ENCODE measurements at regions not wholly inside any gene's neighbourhood (a gene's known extent, or its start where the extent isn't known, plus 50 kb on each side); places are given as distances from the start of the nearest gene placed in this dataset.

GRCh38 chr10:58094985-58095718, 172.5 kb downstream of the IPMK start:
- Histone ChIP-seq H3K36me3 (no peaks in the 10 kb centered on the region), H3K4me1 (no peaks in the 10 kb centered on the region)
- TF ChIP-seq CTCF (IDR thresholded peaks at IDR 0.05; ENCODE audit: borderline replicate concordance) = no peak

DNA sequence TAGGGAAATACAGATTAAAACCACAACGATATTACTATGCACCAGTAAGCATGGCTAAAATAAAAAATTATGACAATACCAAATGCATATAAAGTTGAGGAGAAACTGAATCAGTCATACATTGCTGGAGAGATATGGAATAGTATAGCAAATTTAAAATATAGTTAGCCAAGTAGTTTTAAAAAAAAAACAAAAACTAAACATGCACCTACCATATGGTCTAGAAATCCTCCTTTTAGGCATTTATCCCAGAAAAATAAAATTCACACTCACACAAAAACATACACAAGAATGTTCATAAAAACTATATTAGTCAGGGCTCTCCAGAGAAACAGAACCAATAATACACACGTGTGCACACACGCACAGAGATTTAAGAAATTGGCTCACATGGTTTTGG, 175.8 kb downstream of the IPMK start:
- H3K36me3 ChIP-seq = no peaks in the 10 kb centered on the region
- no peak overlapping the region for H3K4me3 ChIP-seq
- H3K27me3 ChIP-seq (ENCODE audit: low read depth) = no peaks in the 10 kb centered on the region
- no peaks in the 10 kb centered on the region for H3K9me3 ChIP-seq (replicated peaks)
- TF ChIP-seq CTCF (IDR thresholded peaks at IDR 0.05; ENCODE audit: borderline replicate concordance) = no peak
- intact Hi-C loops (cut with micrococcal nuclease) = no loop called here
- no peak overlapping the region for H3K27ac ChIP-seq (replicated peaks)
- DNase-seq = no peak
- H3K4me1 ChIP-seq = no peaks in the 10 kb centered on the region

More at GRCh38 chr10:58094985-58095718, 172.5 kb downstream of the IPMK start:
- no peak for DNase-seq
- intact Hi-C loops (cut with micrococcal nuclease) = no loop called here
- H3K9me3 ChIP-seq (replicated peaks) = no peaks in the 10 kb centered on the region
- no peak overlapping the region for H3K27ac ChIP-seq (replicated peaks)
- H3K27me3 ChIP-seq (ENCODE audit: low read depth) = no peaks in the 10 kb centered on the region
- H3K4me3 ChIP-seq = no peak overlapping the region

GRCh38 chr10:58089739-58090138, 178.0 kb downstream of the IPMK start:
- intact Hi-C loops (cut with micrococcal nuclease) = no loop called here
- H3K4me1 ChIP-seq = no peaks in the 10 kb centered on the region
- no peak overlapping the region for H3K4me3 ChIP-seq
- no peaks in the 10 kb centered on the region for H3K36me3 ChIP-seq
- no peak for TF ChIP-seq CTCF (IDR thresholded peaks at IDR 0.05; ENCODE audit: borderline replicate concordance)
- no peak for DNase-seq
- H3K9me3 ChIP-seq (replicated peaks) = no peaks in the 10 kb centered on the region
- H3K27ac ChIP-seq (replicated peaks) = no peak overlapping the region
- H3K27me3 ChIP-seq (ENCODE audit: low read depth) = no peaks in the 10 kb centered on the region

GRCh38 chr10:58087896-58088295, 179.8 kb downstream of the IPMK start:
- Histone ChIP-seq H3K36me3 (no peaks in the 10 kb centered on the region), H3K27ac (replicated peaks) (no peak overlapping the region), H3K4me1 (no peaks in the 10 kb centered on the region), H3K9me3 (replicated peaks) (no peaks in the 10 kb centered on the region), H3K27me3 (ENCODE audit: low read depth) (no peaks in the 10 kb centered on the region), H3K4me3 (no peak overlapping the region)
- intact Hi-C loops (cut with micrococcal nuclease) = no loop called here
- no peak for DNase-seq
- TF ChIP-seq CTCF (IDR thresholded peaks at IDR 0.05; ENCODE audit: borderline replicate concordance) = no peak

GRCh38 chr10:58086763-58087150, 180.9 kb downstream of the IPMK start:
- Histone ChIP-seq H3K36me3 (no peaks in the 10 kb centered on the region), H3K9me3 (replicated peaks) (no peaks in the 10 kb centered on the region), H3K27ac (replicated peaks) (no peak overlapping the region), H3K4me1 (no peaks in the 10 kb centered on the region), H3K27me3 (ENCODE audit: low read depth) (no peaks in the 10 kb centered on the region), H3K4me3 (no peak overlapping the region)
- DNase-seq = no peak
- intact Hi-C loops (cut with micrococcal nuclease) = no loop called here
- no peak for TF ChIP-seq CTCF (IDR thresholded peaks at IDR 0.05; ENCODE audit: borderline replicate concordance)

Data from left ventricle myocardium inferior (tissue), 1 donor.